Gastroesophageal sphincter (tissue), 3 donors: ENCODE measurements at regions not wholly inside any gene's neighbourhood (a gene's known extent, or its start where the extent isn't known, plus 50 kb on each side); places are given as distances from the start of the nearest gene placed in this dataset.

Experiments used
- CTCF ChIP-seq, 4 experiments: fragments of 200-600 bp in 2 of 4; fragments of 450-650 bp in 2 of 4; sonication (generic) in 1 of 4; IDR thresholded peaks; one replicate each; pipeline ENCODE4 v1.5.1; 2017 to 2019; ENCODE audit warnings: antibody characterized with exemption in 4 of 4, mild to moderate bottlenecking in 2 of 4, moderate library complexity in 2 of 4
- POLR2A ChIP-seq, 2 donors: fragments of 450-650 bp; IDR thresholded peaks; one replicate each; pipeline ENCODE4 v1.6.1; 2017; ENCODE audit warnings: antibody characterized with exemption in 2 of 2, mild to moderate bottlenecking in 2 of 2, moderate library complexity in 1 of 2

- no peak for TF ChIP-seq CTCF (IDR thresholded peaks at IDR 0.05)
- no peak for TF ChIP-seq POLR2A (IDR thresholded peaks at IDR 0.05)
These were observed 357.1 kb downstream of the ZPLD1 start for GRCh38 chr3:102791641-102792589.
